ENCODE measurements at regions not wholly inside any gene's neighbourhood (a gene's known extent, or its start where the extent isn't known, plus 50 kb on each side); places are given as distances from the start of the nearest gene placed in this dataset.

GRCh38 chr10:33126742-33127141 lies 168.7 kb upstream of the ITGB1 start:
- DNase-seq (ENCODE audit: low read depth in 2 of 3, low spot score in 2 of 3) = no peak

- DNase-seq (ENCODE audit: low read depth in 2 of 3, low spot score in 2 of 3) = no peak
Observed at GRCh38 chr10:33125522-33126517, 167.8 kb upstream of the ITGB1 start.

- DNase-seq (ENCODE audit: low read depth in 2 of 3, low spot score in 2 of 3) = no peak
Observed at GRCh38 chr10:33125111-33125510, 167.1 kb upstream of the ITGB1 start.

GRCh38 chr10:33123680-33124079 lies 165.7 kb upstream of the ITGB1 start:
- no peak for DNase-seq (ENCODE audit: low read depth in 2 of 3, low spot score in 2 of 3)

- DNase-seq (ENCODE audit: low read depth in 2 of 3, low spot score in 2 of 3) = no peak
Observed at GRCh38 chr10:33122014-33122809, 164.2 kb upstream of the ITGB1 start.

GRCh38 chr10:33120700-33121099 lies 162.7 kb upstream of the ITGB1 start:
- no peak for DNase-seq (ENCODE audit: low read depth in 2 of 3, low spot score in 2 of 3)

- DNase-seq (ENCODE audit: low read depth in 2 of 3, low spot score in 2 of 3) = no peak
Observed at GRCh38 chr10:33120275-33120674, 162.2 kb upstream of the ITGB1 start.

GRCh38 chr10:33117816-33118215 lies 159.8 kb upstream of the ITGB1 start:
- no peak for DNase-seq (ENCODE audit: low read depth in 2 of 3, low spot score in 2 of 3)

GRCh38 chr10:33117230-33117629 lies 159.2 kb upstream of the ITGB1 start:
- DNase-seq (ENCODE audit: low read depth in 2 of 3, low spot score in 2 of 3) = no peak

- DNase-seq (ENCODE audit: low read depth in 2 of 3, low spot score in 2 of 3) = no peak
Observed at GRCh38 chr10:33115738-33116719, 158.0 kb upstream of the ITGB1 start.

- no peak for DNase-seq (ENCODE audit: low read depth in 2 of 3, low spot score in 2 of 3)
Observed at GRCh38 chr10:33114451-33114952, 156.5 kb upstream of the ITGB1 start.

- no peak for DNase-seq (ENCODE audit: low read depth in 2 of 3, low spot score in 2 of 3)
Observed at GRCh38 chr10:33113466-33113865, 155.4 kb upstream of the ITGB1 start.

- DNase-seq (ENCODE audit: low read depth in 2 of 3, low spot score in 2 of 3) = no peak
Observed at GRCh38 chr10:33112831-33113455, 154.9 kb upstream of the ITGB1 start.

- no peak for DNase-seq (ENCODE audit: low read depth in 2 of 3, low spot score in 2 of 3)
Observed at GRCh38 chr10:33111488-33112051, 153.5 kb upstream of the ITGB1 start.

GRCh38 chr10:33109788-33110469 lies 151.9 kb upstream of the ITGB1 start:
- no peak for DNase-seq (ENCODE audit: low read depth in 2 of 3, low spot score in 2 of 3)

GRCh38 chr10:33109384-33109783 lies 151.4 kb upstream of the ITGB1 start:
- no peak for DNase-seq (ENCODE audit: low read depth in 2 of 3, low spot score in 2 of 3)

GRCh38 chr10:33107953-33108352 lies 149.9 kb upstream of the ITGB1 start:
- no peak for DNase-seq (ENCODE audit: low read depth in 2 of 3, low spot score in 2 of 3)

GRCh38 chr10:33106767-33107166 lies 148.7 kb upstream of the ITGB1 start:
- no peak for DNase-seq (ENCODE audit: low read depth in 2 of 3, low spot score in 2 of 3)

GRCh38 chr10:33103863-33104379 lies 145.9 kb upstream of the ITGB1 start:
- no peak for DNase-seq (ENCODE audit: low read depth in 2 of 3, low spot score in 2 of 3)

Data from activated CD8-positive, alpha-beta memory T cell treated with anti-CD3 and anti-CD28 coated beads for 48 hours (primary cell).